HG02884 (cell line): ENCODE measurements at regions not wholly inside any gene's neighbourhood (a gene's known extent, or its start where the extent isn't known, plus 50 kb on each side); places are given as distances from the start of the nearest gene placed in this dataset.

Source experiments
- ATAC-seq: cut with Tn5 transposase; IDR thresholded peaks from one replicate; pipeline ENCODE4 v1.9.1; 2021; ENCODE audit warnings: mild to moderate bottlenecking, moderate library complexity; ENCODE audit not compliant: unreplicated experiment

- ATAC-seq: no peak
Observed at GRCh38 chr10:128936392-128936791, 530.6 kb upstream of the MGMT start.

- ATAC-seq: no peak
Observed at GRCh38 chr10:128938558-128938957, 528.5 kb upstream of the MGMT start.

GRCh38 chr10:128940081-128940480 lies 527.0 kb upstream of the MGMT start:
- no peak for ATAC-seq

- ATAC-seq: no peak
Observed at GRCh38 chr10:128943111-128943510, 523.9 kb upstream of the MGMT start.

- no peak for ATAC-seq
Observed at GRCh38 chr10:128945398-128945797, 521.6 kb upstream of the MGMT start.

- ATAC-seq: no peak
Observed at GRCh38 chr10:128950159-128950915, 516.7 kb upstream of the MGMT start.

GRCh38 chr10:128950916-128951275 lies 516.1 kb upstream of the MGMT start:
- no peak for ATAC-seq

- ATAC-seq: no peak
Observed at GRCh38 chr10:128952856-128953255, 514.2 kb upstream of the MGMT start.

GRCh38 chr10:128956149-128956548 lies 510.9 kb upstream of the MGMT start:
- ATAC-seq: no peak

- ATAC-seq: no peak
Observed at GRCh38 chr10:128957221-128957620, 509.8 kb upstream of the MGMT start.

GRCh38 chr10:128958834-128959690 lies 508.0 kb upstream of the MGMT start:
- no peak for ATAC-seq

GRCh38 chr10:128959746-128960145 lies 507.3 kb upstream of the MGMT start:
- ATAC-seq: no peak

GRCh38 chr10:128960517-128960916 lies 506.5 kb upstream of the MGMT start:
- no peak for ATAC-seq

- no peak for ATAC-seq
Observed at GRCh38 chr10:128962182-128962581, 504.9 kb upstream of the MGMT start.

GRCh38 chr10:128963211-128964099 lies 503.6 kb upstream of the MGMT start:
- ATAC-seq: no peak

GRCh38 chr10:128964100-128964403 lies 503.0 kb upstream of the MGMT start:
- no peak for ATAC-seq

- ATAC-seq: no peak
Observed at GRCh38 chr10:128967980-128968756, 498.9 kb upstream of the MGMT start.

- no peak for ATAC-seq
Observed at GRCh38 chr10:128969551-128969950, 497.5 kb upstream of the MGMT start.

GRCh38 chr10:128971374-128972035 lies 495.5 kb upstream of the MGMT start:
- ATAC-seq: no peak

GRCh38 chr10:128972036-128972405 lies 495.0 kb upstream of the MGMT start:
- no peak for ATAC-seq
